Stimulated activated CD4-positive, alpha-beta T cell treated with anti-CD3 and anti-CD28 coated beads, Interleukin-4, amount 100 ng/mL, for 24 hours (primary cell): ENCODE measurements at regions not wholly inside any gene's neighbourhood (a gene's known extent, or its start where the extent isn't known, plus 50 kb on each side); places are given as distances from the start of the nearest gene placed in this dataset.
"Not testable (repeated sequence)": the region's sequence is repeated elsewhere in the genome, so short reads cannot be mapped to it uniquely, and the experiment has no call there.

Source experiments
- DNase-seq: peaks from one replicate; pipeline ENCODE4 v3.0.0-alpha.2; 2020

GRCh38 chr1:117708323-117709248 lies 102.7 kb downstream of the TENT5C start:
- DNase-seq: no peak

GRCh38 chr1:117709249-117709691 lies 103.4 kb downstream of the TENT5C start:
- no peak for DNase-seq

GRCh38 chr1:117710710-117711109 lies 104.9 kb downstream of the TENT5C start:
- DNase-seq: no peak

GRCh38 chr1:117712621-117713020 lies 106.8 kb downstream of the TENT5C start:
- DNase-seq: no peak

GRCh38 chr1:117714546-117714945 lies 108.7 kb downstream of the TENT5C start:
- no peak for DNase-seq

GRCh38 chr1:117716030-117716429 lies 110.2 kb downstream of the TENT5C start:
- not testable (repeated sequence) for DNase-seq

GRCh38 chr1:117717980-117718379 lies 112.1 kb downstream of the TENT5C start:
- not testable (repeated sequence) for DNase-seq

GRCh38 chr1:117718596-117718995 lies 112.7 kb downstream of the TENT5C start:
- not testable (repeated sequence) for DNase-seq

- DNase-seq: no peak
Observed at GRCh38 chr1:117719004-117719403, 113.2 kb downstream of the TENT5C start.

- DNase-seq: no peak
Observed at GRCh38 chr1:117732065-117732797, 126.4 kb downstream of the TENT5C start.

GRCh38 chr1:117732956-117733355 lies 127.1 kb downstream of the TENT5C start:
- no peak for DNase-seq

GRCh38 chr1:117734403-117734802 lies 128.6 kb downstream of the TENT5C start:
- no peak for DNase-seq

- DNase-seq: peak; percentile 39
Observed at GRCh38 chr1:117735045-117735992, 129.5 kb downstream of the TENT5C start.

GRCh38 chr1:117739504-117739903 lies 133.7 kb downstream of the TENT5C start:
- no peak for DNase-seq

- no peak for DNase-seq
Observed at GRCh38 chr1:117740496-117740895, 134.6 kb downstream of the TENT5C start.

GRCh38 chr1:117746565-117746964 lies 140.7 kb downstream of the TENT5C start:
- not testable (repeated sequence) for DNase-seq

GRCh38 chr1:117747605-117748004 lies 141.8 kb downstream of the TENT5C start:
- DNase-seq: no peak

- no peak for DNase-seq
Observed at GRCh38 chr1:117751321-117751720, 145.5 kb downstream of the TENT5C start.

GRCh38 chr1:117752661-117753060 lies 146.8 kb downstream of the TENT5C start:
- no peak for DNase-seq

- DNase-seq: no peak
Observed at GRCh38 chr1:117753232-117753631, 147.4 kb downstream of the TENT5C start.

GRCh38 chr1:117753652-117754051 lies 147.8 kb downstream of the TENT5C start:
- DNase-seq: no peak
